HG03066 (cell line): ENCODE measurements at regions not wholly inside any gene's neighbourhood (a gene's known extent, or its start where the extent isn't known, plus 50 kb on each side); places are given as distances from the start of the nearest gene placed in this dataset.
"Not testable (repeated sequence)": the region's sequence is repeated elsewhere in the genome, so short reads cannot be mapped to it uniquely, and the experiment has no call there.

ENCODE experiments used
- ATAC-seq: cut with Tn5 transposase; IDR thresholded peaks from one replicate; pipeline ENCODE4 v1.9.1; 2021; ENCODE audit warnings: low read depth; ENCODE audit not compliant: unreplicated experiment

GRCh38 chr5:106510321-106510720 is 1160.4 kb downstream of the EFNA5 start:
- ATAC-seq = no peak

GRCh38 chr5:106508894-106509293 is 1161.8 kb downstream of the EFNA5 start:
- no peak for ATAC-seq

GRCh38 chr5:106493910-106494309 is 1176.8 kb downstream of the EFNA5 start:
- no peak for ATAC-seq

DNA sequence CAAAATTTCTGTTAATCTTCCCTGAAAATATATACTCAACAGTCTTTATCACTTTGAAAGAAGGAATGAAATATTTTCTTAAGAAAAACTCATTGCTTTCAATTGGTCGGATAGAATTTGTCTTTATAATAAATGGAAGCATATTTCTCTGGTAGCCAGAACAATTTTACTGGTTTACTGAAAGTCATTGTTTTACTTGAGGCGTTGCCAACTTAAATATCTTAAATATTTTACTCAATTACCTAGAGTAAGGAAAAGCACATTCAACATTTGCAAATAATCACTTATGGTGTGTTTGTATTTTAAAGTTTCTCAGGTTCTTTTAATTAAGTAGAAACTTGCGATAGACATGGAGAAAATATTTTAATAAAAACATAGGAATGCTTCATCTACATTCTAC is 1181.7 kb downstream of the EFNA5 start:
- ATAC-seq = no peak

DNA sequence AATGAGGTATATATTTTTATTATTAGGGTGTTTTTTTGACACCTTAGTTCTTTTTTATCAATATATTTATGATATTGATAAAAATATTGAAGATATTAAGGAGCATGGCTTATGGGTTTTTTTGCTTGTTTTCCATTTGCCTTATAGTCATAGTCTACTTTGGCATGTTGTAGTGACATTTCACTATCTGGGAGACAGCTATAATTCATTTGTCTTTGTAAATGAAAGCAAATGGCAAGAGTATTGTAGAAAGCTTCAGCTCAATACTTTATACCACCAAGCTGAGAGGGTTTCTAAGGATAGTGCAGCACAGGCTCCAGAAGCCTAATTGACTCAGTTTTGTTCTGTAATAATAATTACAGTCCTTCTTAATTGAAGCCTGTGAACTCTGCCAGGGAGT is 1182.3 kb downstream of the EFNA5 start:
- ATAC-seq = no peak

DNA sequence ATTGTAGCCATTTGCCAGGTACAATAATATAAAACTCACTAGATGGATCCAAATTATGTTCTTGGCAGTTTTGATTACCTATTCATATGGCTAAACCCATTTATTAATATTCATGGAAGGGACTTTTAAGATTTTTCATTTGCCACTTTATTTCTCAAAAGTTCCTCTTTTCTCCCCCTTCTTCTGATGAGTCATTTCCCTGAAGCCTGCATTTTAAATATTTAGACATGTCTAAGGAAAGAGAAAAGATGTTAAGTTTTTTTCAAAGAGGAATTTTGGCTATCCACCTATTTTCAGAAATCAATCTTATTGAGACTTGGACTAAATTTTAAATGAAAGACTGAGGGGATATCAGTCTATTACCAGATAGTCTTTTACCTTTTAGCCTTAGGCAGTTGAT is 1189.4 kb downstream of the EFNA5 start:
- ATAC-seq = no peak

DNA sequence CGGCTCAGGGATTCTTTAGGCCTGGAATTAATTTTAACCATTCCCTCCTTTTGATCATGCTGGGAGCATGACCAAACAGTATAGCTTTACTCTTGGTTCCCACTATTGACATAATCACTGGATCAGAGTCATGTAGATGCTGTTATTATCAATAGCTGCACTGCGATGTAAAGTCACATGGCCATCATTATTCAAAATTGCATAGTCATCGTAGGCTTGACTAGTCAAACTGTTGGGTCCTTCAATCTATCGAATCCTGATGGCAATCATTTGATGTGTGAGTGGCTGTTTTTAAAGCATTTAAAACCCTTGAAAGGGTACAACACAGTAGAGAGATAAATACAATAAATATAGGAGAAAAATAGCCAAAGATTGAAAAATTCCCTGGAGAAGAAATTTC is 1194.1 kb downstream of the EFNA5 start:
- no peak for ATAC-seq

GRCh38 chr5:106474066-106474465 is 1196.7 kb downstream of the EFNA5 start:
- no peak for ATAC-seq

DNA sequence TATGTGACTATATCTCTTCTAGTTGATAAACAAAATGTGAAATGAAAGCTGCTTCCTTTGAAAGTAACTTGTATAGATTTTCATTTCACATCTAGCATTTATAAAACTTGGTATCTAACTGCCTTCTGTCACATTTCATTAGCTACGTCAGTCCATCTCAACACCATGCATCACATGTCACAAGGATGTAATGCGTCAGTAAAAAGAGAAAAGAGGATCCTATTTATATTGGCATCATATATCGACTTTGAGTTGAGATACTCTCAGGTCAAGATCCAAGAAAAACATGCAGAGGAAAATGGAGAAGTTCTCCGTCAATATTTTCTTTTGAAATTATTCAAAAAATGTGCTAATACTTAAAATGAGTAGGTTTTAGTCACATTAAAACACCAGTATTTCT is 1211.2 kb downstream of the EFNA5 start:
- no peak for ATAC-seq

DNA sequence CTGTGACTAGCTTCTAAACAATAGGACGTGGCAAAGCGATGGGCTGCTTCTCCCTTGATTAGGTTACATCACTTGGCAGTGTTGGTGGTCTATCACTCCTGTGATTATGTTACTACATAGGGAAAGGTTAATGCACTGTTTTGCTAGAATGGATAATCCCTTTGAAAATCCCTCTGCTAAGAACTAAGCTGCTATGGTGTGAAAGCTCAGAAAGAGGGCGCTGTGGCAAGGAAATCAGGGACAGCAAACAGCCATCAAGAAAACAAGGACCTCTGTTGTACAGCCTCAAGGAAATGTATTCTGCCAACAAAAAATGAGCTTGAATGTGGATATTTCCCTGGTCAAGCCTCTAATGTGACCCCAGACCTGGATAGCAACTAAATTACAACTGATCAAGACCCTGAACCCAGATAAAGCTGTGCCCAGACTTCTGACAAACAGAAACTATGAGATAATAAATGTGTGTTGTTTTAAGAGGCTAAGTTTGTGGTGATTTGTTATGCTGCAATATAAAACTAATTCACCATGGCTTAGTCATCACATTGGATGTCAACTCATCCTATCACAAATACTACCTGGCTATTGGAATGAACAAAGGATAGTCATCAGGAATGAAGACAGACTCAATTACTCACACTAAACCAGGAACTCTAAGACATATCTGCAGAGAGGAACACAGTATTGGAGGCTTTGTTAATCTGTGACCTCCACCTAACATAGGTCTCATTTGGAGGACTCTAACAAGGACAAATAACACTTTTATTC is 1215.9 kb downstream of the EFNA5 start:
- no peak for ATAC-seq

DNA sequence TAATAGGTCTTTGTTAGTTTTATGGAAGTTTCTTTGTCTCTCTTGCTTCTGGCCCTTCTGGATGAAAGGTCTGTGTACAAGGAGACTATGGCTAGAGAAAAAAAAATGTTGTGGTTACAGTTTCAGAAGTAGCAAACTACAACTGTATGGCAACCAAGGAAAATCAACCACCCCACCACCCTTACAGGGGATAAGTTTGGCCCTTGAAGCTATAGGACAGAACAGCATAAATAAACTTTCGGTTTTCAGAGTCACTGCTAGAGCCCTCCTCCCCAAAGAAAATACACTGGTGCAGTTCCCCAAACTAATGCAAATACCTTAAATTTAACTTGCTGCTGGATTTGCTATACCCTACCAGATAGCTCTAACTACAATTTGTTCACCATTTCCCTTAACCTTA is 1216.7 kb downstream of the EFNA5 start:
- ATAC-seq = no peak

DNA sequence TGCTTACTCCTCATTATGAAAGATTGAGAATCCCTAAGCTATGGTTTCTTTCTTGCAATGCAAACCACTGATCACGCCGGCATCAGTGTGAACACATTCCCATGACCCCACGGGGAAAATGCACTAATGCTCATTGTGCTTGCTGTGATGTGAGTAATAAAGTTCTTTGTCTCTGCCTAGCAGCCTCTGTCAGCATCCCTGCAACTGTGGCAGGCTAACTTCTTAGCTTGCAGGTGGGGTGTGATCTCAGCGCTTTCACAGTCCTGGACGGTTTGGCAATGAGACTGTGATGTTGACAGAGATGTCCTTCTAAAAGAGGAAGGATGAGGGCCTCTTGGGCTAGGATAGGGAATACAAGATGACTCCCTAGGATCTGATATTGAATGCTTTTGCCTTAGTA is 1218.7 kb downstream of the EFNA5 start:
- ATAC-seq = no peak

DNA sequence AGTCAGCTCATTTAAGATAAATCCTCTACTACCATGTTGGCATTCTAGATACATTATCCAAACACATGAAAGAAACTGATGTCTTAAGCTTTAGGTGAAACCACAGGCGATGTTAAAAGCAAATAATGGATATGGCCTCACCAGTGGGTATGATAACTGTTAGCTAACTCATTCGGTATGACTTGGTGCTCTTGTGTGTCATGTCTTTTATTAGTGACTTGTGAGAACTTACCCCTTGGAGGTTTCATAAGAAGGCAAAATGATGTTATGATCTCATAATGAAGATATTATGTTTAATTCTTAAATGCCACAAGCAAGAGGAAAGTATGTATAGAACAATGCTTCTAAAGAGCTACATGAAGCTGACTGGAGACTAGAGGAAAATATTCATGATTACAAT is 1227.0 kb downstream of the EFNA5 start:
- ATAC-seq = no peak

GRCh38 chr5:106435185-106435584 is 1235.6 kb downstream of the EFNA5 start:
- ATAC-seq = no peak

GRCh38 chr5:106430733-106431132 is 1240.0 kb downstream of the EFNA5 start:
- not testable (repeated sequence) for ATAC-seq

DNA sequence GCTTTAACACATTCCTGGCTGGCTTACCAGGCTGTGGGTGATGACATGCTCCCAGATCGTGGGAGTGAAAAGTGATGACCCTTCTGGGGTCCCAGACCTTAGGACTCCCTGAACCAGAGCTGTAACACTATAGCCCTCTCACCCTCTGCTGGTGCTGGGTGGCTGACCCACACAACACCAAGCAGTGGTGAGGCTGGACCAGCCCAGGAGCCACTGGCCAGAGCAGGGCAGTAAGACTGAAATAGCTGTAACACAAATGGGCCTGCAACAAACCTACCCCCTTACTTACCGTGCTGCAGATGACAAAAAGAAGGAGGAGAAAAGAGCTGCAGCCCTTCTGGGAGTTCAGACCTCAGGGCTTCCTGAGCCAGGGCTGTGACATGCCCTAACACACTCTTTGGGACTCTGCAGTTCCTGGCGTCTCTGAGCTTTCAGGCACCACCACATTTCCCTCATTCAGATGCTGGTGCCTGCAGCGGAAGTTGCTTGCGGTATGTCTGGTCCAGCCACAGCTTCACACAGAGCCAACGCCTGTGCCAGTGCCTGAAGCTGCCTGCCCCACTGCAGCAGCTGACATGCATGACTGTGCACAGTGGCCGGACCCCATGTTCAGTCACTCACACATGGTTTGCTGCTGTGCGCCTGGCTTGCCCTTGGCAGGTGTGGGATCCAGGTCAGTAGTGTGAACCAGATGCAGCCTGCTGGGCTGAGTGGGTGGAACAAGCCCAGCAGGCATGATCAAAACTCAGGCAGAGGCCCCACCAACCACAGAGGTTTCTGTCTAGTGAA is 1247.4 kb downstream of the EFNA5 start:
- no peak for ATAC-seq

GRCh38 chr5:106420102-106420501 is 1250.6 kb downstream of the EFNA5 start:
- ATAC-seq = no peak

GRCh38 chr5:106418196-106418595 is 1252.5 kb downstream of the EFNA5 start:
- no peak for ATAC-seq

DNA sequence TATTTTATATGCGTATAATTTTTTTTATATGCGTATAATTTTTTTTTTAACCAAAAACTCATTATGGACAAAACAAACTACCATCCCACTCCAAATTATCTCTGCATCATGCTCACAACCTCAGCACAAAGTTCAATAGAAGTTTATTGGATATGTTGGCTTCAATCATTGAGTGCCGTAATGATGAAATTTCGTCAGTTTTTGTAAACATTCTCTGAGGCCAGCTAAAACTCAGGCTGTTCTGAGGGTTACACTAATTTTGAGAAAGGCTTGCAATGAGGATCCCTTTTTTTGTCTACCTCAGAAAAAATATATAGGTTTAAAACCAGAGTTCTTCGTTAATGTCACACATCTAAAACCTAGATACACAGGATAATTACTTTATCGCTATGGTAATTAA is 1253.2 kb downstream of the EFNA5 start:
- no peak for ATAC-seq

- ATAC-seq = no peak
These were observed 1253.6 kb downstream of the EFNA5 start for GRCh38 chr5:106417163-106417562.

- no peak for ATAC-seq
These were observed 1255.2 kb downstream of the EFNA5 start for GRCh38 chr5:106415541-106415940.

- no peak for ATAC-seq
These were observed 1256.4 kb downstream of the EFNA5 start for GRCh38 chr5:106414342-106414741.
